CD14-positive monocyte (primary cell): ENCODE measurements at regions not wholly inside any gene's neighbourhood (a gene's known extent, or its start where the extent isn't known, plus 50 kb on each side); places are given as distances from the start of the nearest gene placed in this dataset.

Experiments
- DNase-seq, 3 donors: peaks; one replicate each; pipeline ENCODE4 v3.0.0-alpha.2; 2011 to 2022
- H2AFZ ChIP-seq: 2 replicates; pipeline ENCODE4 v1.6.0; 2012; ENCODE audit warnings: mild to moderate bottlenecking, low read depth, low read length, inconsistent platforms; ENCODE audit not compliant: insufficient read depth, poor library complexity, severe bottlenecking
- H3K27ac ChIP-seq, 2 donors: 1 replicate in 1 of 2; 2 replicates in 1 of 2; pipeline ENCODE4 v1.5.1; 2012 to 2013; ENCODE audit warnings: low read length in 2 of 2, control low read depth in 1 of 2, inconsistent platforms in 1 of 2, low read depth in 1 of 2, mild to moderate bottlenecking in 1 of 2
- H3K27me3 ChIP-seq, 2 donors: one replicate each; pipeline versions ENCODE4 v1.6.0 to v1.6.1; 2011 to 2013; ENCODE audit warnings: low read length in 2 of 2; ENCODE audit not compliant: control insufficient read depth in 2 of 2, insufficient read depth in 2 of 2
- H3K36me3 ChIP-seq, 2 donors: replicated peaks in 1 of 2; 1 replicate in 1 of 2; 2 replicates in 1 of 2; pipeline versions ENCODE4 v1.5.1 to v1.6.1; 2012 to 2013; ENCODE audit warnings: low read length in 2 of 2, control low read depth in 1 of 2, inconsistent platforms in 1 of 2, mild to moderate bottlenecking in 1 of 2; ENCODE audit not compliant: insufficient read depth in 2 of 2, control insufficient read depth in 1 of 2
- H3K4me1 ChIP-seq, 2 donors: 1 replicate in 1 of 2; 2 replicates in 1 of 2; pipeline versions ENCODE4 v1.5.1 to v1.6.1; 2012 to 2013; ENCODE audit warnings: low read length in 2 of 2, control low read depth in 1 of 2, inconsistent platforms in 1 of 2, mild to moderate bottlenecking in 1 of 2, moderate library complexity in 1 of 2; ENCODE audit not compliant: insufficient read depth in 2 of 2, control insufficient read depth in 1 of 2
- H3K4me2 ChIP-seq: replicated peaks from 2 replicates; pipeline ENCODE3; 2012; ENCODE audit warnings: low read length, moderate library complexity, mild to moderate bottlenecking; ENCODE audit not compliant: poor library complexity, severe bottlenecking; ENCODE audit errors: extremely low read depth
- H3K4me3 ChIP-seq, 3 experiments: fragments of 200-600 bp in 1 of 3; sonication (generic) in 1 of 3; replicated peaks in 1 of 3; 1 replicate in 2 of 3; 2 replicates in 1 of 3; pipeline ENCODE4 v1.5.1; 2011 to 2013; ENCODE audit warnings: low read length in 3 of 3, mild to moderate bottlenecking in 3 of 3, control low read depth in 2 of 3, low read depth in 2 of 3, inconsistent platforms in 1 of 3, moderate library complexity in 1 of 3
- H3K79me2 ChIP-seq: 2 replicates; pipeline ENCODE4 v1.6.0; 2012; ENCODE audit warnings: mild to moderate bottlenecking, control low read depth, inconsistent platforms, low read length, moderate library complexity; ENCODE audit not compliant: insufficient read depth
- H3K9ac ChIP-seq: 2 replicates; pipeline ENCODE4 v1.6.0; 2017; ENCODE audit warnings: low read length, mild to moderate bottlenecking; ENCODE audit not compliant: insufficient read depth, poor library complexity, severe bottlenecking
- H3K9me3 ChIP-seq, 2 donors: replicated peaks in 1 of 2; 1 replicate in 1 of 2; 2 replicates in 1 of 2; pipeline versions ENCODE4 v1.5.1 to v1.6.1; 2012 to 2013; ENCODE audit warnings: low read length in 2 of 2, control low read depth in 1 of 2; ENCODE audit not compliant: control insufficient read depth in 1 of 2, insufficient read depth in 1 of 2
- H4K20me1 ChIP-seq: 2 replicates; pipeline ENCODE4 v1.6.0; 2012; ENCODE audit warnings: mild to moderate bottlenecking, low read length, control low read depth, moderate library complexity; ENCODE audit not compliant: insufficient read depth
- H3K27ac Mint-ChIP-seq, 7 donors: one replicate each; pipeline ENCODE4 v1.8.0; 2020; ENCODE audit warnings: mild to moderate bottlenecking in 7 of 7, mixed read lengths in 7 of 7, moderate library complexity in 6 of 7, inconsistent platforms in 2 of 7
- H3K27me3 Mint-ChIP-seq, 3 donors: one replicate each; pipeline ENCODE4 v1.8.0; 2021 to 2022; ENCODE audit warnings: low read depth in 3 of 3, mild to moderate bottlenecking in 3 of 3, mixed read lengths in 3 of 3, moderate library complexity in 3 of 3, inconsistent platforms in 1 of 3
- H3K36me3 Mint-ChIP-seq, 2 donors: one replicate each; pipeline ENCODE4 v1.8.0; 2020; ENCODE audit warnings: mixed read lengths in 2 of 2, inconsistent platforms in 1 of 2, mild to moderate bottlenecking in 1 of 2
- H3K4me1 Mint-ChIP-seq: one replicate; pipeline ENCODE4 v1.8.0; 2020; ENCODE audit warnings: mild to moderate bottlenecking, mixed read lengths
- H3K4me3 Mint-ChIP-seq, 2 donors: one replicate each; pipeline ENCODE4 v1.8.0; 2020; ENCODE audit warnings: mild to moderate bottlenecking in 2 of 2, mixed read lengths in 2 of 2, moderate library complexity in 1 of 2
- H3K9me3 Mint-ChIP-seq, 7 donors: one replicate each; pipeline ENCODE4 v1.8.0; 2020 to 2022; ENCODE audit warnings: mixed read lengths in 7 of 7, mild to moderate bottlenecking in 6 of 7, moderate library complexity in 6 of 7, inconsistent platforms in 2 of 7
- CTCF ChIP-seq: fragments of 200-600 bp; IDR thresholded peaks from one replicate; pipeline ENCODE4 v1.8.0; 2022; ENCODE audit warnings: antibody characterized with exemption, mild to moderate bottlenecking
- WGBS: methylation state at CpG from one replicate; pipeline ENCODE4 v1.1.5; 2013; ENCODE audit warnings: missing lambda C conversion rate; ENCODE audit not compliant: insufficient coverage; 5-methylcytosine and 5-hydroxymethylcytosine counted together
- intact Hi-C, 2 donors: fragments of 100-400 bp; cut with micrococcal nuclease; formaldehyde crosslinking; loops; one replicate each; pipeline versions ENCODE4 v1.15.0 to v1.15.1; 2023

- no peak overlapping the region for H3K4me2 ChIP-seq
- H3K27me3 Mint-ChIP-seq, result peaks cover 0 to 2% (median 0%) of the 10 kb centered on the region in 3 donors
- no peak overlapping the region for H3K27ac ChIP-seq
- no peak overlapping the region for H3K4me3 ChIP-seq
- H3K27ac Mint-ChIP-seq, result no peak overlapping the region
- TF ChIP-seq CTCF, result no peak
- no peak overlapping the region for H2AFZ ChIP-seq
- H3K9me3 ChIP-seq, result peaks cover 0 to 5% of the 10 kb centered on the region in 2 donors
- H3K9me3 Mint-ChIP-seq, result peaks cover 2 to 18% (median 5%) of the 10 kb centered on the region in 7 donors
- WGBS, result 91% methylated on average over 3 of the region's 3 CpGs
- no peaks in the 10 kb centered on the region for H3K36me3 Mint-ChIP-seq
- H3K79me2 ChIP-seq, result no peaks in the 10 kb centered on the region
- no peak overlapping the region for H3K4me3 Mint-ChIP-seq
- no peaks in the 10 kb centered on the region for H3K4me1 ChIP-seq
- no peak overlapping the region for H3K9ac ChIP-seq
- no peaks in the 10 kb centered on the region for H3K4me1 Mint-ChIP-seq
- H3K27me3 ChIP-seq, result no peaks in the 10 kb centered on the region
- intact Hi-C loops, result no loop called here
- no peaks in the 10 kb centered on the region for H4K20me1 ChIP-seq
- H3K36me3 ChIP-seq, result no peaks in the 10 kb centered on the region
- DNase-seq, result no peak
These were observed 302.5 kb downstream of the ZPLD1 start for GRCh38 chr3:102737353-102737752.

GRCh38 chr3:102741105-102741504 lies 306.3 kb downstream of the ZPLD1 start:
- no peak overlapping the region for H3K4me3 ChIP-seq
- intact Hi-C loops, result no loop called here
- no peaks in the 10 kb centered on the region for H3K4me1 Mint-ChIP-seq
- no peaks in the 10 kb centered on the region for H3K4me1 ChIP-seq
- TF ChIP-seq CTCF, result no peak
- no peaks in the 10 kb centered on the region for H3K79me2 ChIP-seq
- H3K9me3 Mint-ChIP-seq, result peaks cover 2 to 20% (median 3%) of the 10 kb centered on the region in 7 donors
- WGBS, result 79% methylated on average over 4 of the region's 6 CpGs
- no peak overlapping the region for H3K9ac ChIP-seq
- no peaks in the 10 kb centered on the region for H3K36me3 ChIP-seq
- peaks cover 0 to 5% of the 10 kb centered on the region in 2 donors for H3K9me3 ChIP-seq
- H3K27me3 ChIP-seq, result no peaks in the 10 kb centered on the region
- no peaks in the 10 kb centered on the region for H3K36me3 Mint-ChIP-seq
- DNase-seq, result no peak
- no peak overlapping the region for H3K4me2 ChIP-seq
- no peak overlapping the region for H3K27ac Mint-ChIP-seq
- H3K27ac ChIP-seq, result no peak overlapping the region
- H3K4me3 Mint-ChIP-seq, result no peak overlapping the region
- peaks cover 0 to 1% (median 0%) of the 10 kb centered on the region in 3 donors for H3K27me3 Mint-ChIP-seq
- no peak overlapping the region for H2AFZ ChIP-seq
- no peaks in the 10 kb centered on the region for H4K20me1 ChIP-seq
